DND-41 (cell line): ENCODE measurements at regions not wholly inside any gene's neighbourhood (a gene's known extent, or its start where the extent isn't known, plus 50 kb on each side); places are given as distances from the start of the nearest gene placed in this dataset.

ENCODE experiments used
- EZH2 ChIP-seq: IDR thresholded peaks from 3 replicates; pipeline ENCODE4 v1.6.1; 2012; ENCODE audit warnings: borderline replicate concordance, low read depth, mild to moderate bottlenecking, moderate library complexity, low read length, inconsistent platforms; ENCODE audit not compliant: severe bottlenecking
- TF ChIP-seq, protein P1 (sequence below): IDR thresholded peaks from 2 replicates; pipeline ENCODE4 v1.5.1; 2012; ENCODE audit warnings: borderline replicate concordance, low read length, moderate library complexity, mild to moderate bottlenecking; ENCODE audit not compliant: poor library complexity, severe bottlenecking; ENCODE audit errors: extremely low read depth

DNA sequence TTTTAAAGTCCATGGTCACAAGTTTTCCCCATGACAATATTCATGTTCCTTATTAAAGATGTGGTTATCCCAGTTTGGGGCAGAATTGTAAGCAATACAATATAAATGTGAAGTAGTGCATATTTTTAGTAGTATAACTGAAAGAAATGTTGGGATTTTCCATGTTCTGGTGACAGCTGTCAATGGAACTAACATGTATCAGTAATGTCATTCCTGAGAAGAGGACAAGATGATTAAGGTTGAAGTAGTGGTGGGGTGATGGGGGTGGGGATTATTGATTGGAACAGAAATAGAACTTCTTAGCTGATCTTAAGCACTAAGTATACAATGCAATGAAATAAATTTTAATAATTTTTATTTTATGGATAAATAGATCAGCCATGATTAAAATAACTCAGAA lies 81.6 kb downstream of the PDHA2 start:
- TF ChIP-seq, protein P1, sequence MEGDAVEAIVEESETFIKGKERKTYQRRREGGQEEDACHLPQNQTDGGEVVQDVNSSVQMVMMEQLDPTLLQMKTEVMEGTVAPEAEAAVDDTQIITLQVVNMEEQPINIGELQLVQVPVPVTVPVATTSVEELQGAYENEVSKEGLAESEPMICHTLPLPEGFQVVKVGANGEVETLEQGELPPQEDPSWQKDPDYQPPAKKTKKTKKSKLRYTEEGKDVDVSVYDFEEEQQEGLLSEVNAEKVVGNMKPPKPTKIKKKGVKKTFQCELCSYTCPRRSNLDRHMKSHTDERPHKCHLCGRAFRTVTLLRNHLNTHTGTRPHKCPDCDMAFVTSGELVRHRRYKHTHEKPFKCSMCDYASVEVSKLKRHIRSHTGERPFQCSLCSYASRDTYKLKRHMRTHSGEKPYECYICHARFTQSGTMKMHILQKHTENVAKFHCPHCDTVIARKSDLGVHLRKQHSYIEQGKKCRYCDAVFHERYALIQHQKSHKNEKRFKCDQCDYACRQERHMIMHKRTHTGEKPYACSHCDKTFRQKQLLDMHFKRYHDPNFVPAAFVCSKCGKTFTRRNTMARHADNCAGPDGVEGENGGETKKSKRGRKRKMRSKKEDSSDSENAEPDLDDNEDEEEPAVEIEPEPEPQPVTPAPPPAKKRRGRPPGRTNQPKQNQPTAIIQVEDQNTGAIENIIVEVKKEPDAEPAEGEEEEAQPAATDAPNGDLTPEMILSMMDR = no peak
- no peak for TF ChIP-seq EZH2
